H1 (cell line): ENCODE measurements at regions not wholly inside any gene's neighbourhood (a gene's known extent, or its start where the extent isn't known, plus 50 kb on each side); places are given as distances from the start of the nearest gene placed in this dataset.

Experiments used
- CHD7 ChIP-seq: fragments of 300-600 bp; sonication (generic); IDR thresholded peaks from 2 replicates; pipeline ENCODE4 v1.7.1; 2012; ENCODE audit warnings: low read length, moderate library complexity, mild to moderate bottlenecking, inconsistent platforms; ENCODE audit not compliant: insufficient replicate concordance
- JUND ChIP-seq: IDR thresholded peaks from 2 replicates; pipeline ENCODE4 v1.6.1; 2011; ENCODE audit warnings: mild to moderate bottlenecking, improper control_type of control experiment, low read length
- TF ChIP-seq, protein P1 (sequence below), 3 experiments: IDR thresholded peaks; 1 replicate in 2 of 3; 2 replicates in 1 of 3; pipeline versions ENCODE4 v1.5.1 to v1.6.1; 2011; ENCODE audit warnings: low read length in 3 of 3, mild to moderate bottlenecking in 3 of 3, inconsistent platforms in 2 of 3, low read depth in 1 of 3, moderate library complexity in 1 of 3; ENCODE audit not compliant: insufficient read depth in 1 of 3; ENCODE audit errors: control extremely low read depth in 1 of 3

DNA sequence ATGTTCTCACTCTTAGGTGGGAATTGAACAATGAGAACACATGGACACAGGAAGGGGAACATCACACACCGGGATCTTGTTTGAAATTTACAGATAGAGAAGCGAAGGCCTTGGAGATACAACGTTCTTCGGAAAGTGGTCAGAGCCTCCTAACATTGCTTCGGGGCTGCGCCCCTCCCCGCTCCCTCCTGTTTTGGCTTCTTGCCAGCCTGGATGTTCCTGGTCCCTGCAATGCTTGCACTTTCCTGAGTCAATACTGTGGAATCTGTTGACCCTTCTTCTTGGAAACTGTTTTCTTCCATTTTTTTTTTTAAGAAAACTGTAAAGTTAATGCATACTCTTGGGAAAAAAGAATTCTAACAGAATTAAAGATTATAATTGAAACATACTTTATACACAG, 360.8 kb downstream of the SOCS6 start (continued):
- no peak for TF ChIP-seq CHD7
- TF ChIP-seq JUND, result no peak
- TF ChIP-seq, protein P1, sequence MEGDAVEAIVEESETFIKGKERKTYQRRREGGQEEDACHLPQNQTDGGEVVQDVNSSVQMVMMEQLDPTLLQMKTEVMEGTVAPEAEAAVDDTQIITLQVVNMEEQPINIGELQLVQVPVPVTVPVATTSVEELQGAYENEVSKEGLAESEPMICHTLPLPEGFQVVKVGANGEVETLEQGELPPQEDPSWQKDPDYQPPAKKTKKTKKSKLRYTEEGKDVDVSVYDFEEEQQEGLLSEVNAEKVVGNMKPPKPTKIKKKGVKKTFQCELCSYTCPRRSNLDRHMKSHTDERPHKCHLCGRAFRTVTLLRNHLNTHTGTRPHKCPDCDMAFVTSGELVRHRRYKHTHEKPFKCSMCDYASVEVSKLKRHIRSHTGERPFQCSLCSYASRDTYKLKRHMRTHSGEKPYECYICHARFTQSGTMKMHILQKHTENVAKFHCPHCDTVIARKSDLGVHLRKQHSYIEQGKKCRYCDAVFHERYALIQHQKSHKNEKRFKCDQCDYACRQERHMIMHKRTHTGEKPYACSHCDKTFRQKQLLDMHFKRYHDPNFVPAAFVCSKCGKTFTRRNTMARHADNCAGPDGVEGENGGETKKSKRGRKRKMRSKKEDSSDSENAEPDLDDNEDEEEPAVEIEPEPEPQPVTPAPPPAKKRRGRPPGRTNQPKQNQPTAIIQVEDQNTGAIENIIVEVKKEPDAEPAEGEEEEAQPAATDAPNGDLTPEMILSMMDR (IDR thresholded peaks at IDR 0.05; ENCODE audit: control extremely low read depth in 1 of 3, insufficient read depth in 1 of 3, low read depth in 1 of 3, low read length in 3 of 3), result no peak
